ENCODE measurements at regions not wholly inside any gene's neighbourhood (a gene's known extent, or its start where the extent isn't known, plus 50 kb on each side); places are given as distances from the start of the nearest gene placed in this dataset.
"Not testable (repeated sequence)": the region's sequence is repeated elsewhere in the genome, so short reads cannot be mapped to it uniquely, and the experiment has no call there.

GRCh38 chrX:43450355-43450754 is 205.7 kb upstream of the MAOA start:
- no peaks in the 10 kb centered on the region for H3F3A ChIP-seq (ENCODE audit: low read depth)
- no peaks in the 10 kb centered on the region for H3K79me2 ChIP-seq (ENCODE audit: insufficient read depth, low read length)
- no peak overlapping the region for H3K4me2 ChIP-seq (ENCODE audit: low read depth, low read length, poor library complexity, severe bottlenecking)
- no peaks in the 10 kb centered on the region for H4K20me1 ChIP-seq (ENCODE audit: insufficient read depth, low read length, poor library complexity, severe bottlenecking)
- H2AFZ ChIP-seq (ENCODE audit: low read length), result no peak overlapping the region
- H3K27me3 ChIP-seq (ENCODE audit: insufficient read depth, low read length, poor library complexity, severe bottlenecking), result no peaks in the 10 kb centered on the region
- no peaks in the 10 kb centered on the region for H3K36me3 ChIP-seq (ENCODE audit: insufficient read depth, low read length)
- TF ChIP-seq EZH2phosphoT487 (IDR thresholded peaks at IDR 0.05; ENCODE audit: borderline replicate concordance), result no peak
- TF ChIP-seq, protein P1, sequence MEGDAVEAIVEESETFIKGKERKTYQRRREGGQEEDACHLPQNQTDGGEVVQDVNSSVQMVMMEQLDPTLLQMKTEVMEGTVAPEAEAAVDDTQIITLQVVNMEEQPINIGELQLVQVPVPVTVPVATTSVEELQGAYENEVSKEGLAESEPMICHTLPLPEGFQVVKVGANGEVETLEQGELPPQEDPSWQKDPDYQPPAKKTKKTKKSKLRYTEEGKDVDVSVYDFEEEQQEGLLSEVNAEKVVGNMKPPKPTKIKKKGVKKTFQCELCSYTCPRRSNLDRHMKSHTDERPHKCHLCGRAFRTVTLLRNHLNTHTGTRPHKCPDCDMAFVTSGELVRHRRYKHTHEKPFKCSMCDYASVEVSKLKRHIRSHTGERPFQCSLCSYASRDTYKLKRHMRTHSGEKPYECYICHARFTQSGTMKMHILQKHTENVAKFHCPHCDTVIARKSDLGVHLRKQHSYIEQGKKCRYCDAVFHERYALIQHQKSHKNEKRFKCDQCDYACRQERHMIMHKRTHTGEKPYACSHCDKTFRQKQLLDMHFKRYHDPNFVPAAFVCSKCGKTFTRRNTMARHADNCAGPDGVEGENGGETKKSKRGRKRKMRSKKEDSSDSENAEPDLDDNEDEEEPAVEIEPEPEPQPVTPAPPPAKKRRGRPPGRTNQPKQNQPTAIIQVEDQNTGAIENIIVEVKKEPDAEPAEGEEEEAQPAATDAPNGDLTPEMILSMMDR (conservative IDR thresholded peaks at IDR 0.05; ENCODE audit: low read length), result no peak
- H3K9me2 ChIP-seq (replicated peaks; ENCODE audit: low read depth, low read length), result no peaks in the 10 kb centered on the region
- no peak overlapping the region for H3K4me3 ChIP-seq (ENCODE audit: low read length, poor library complexity, severe bottlenecking)
- H3K9ac ChIP-seq (ENCODE audit: low read depth, low read length, poor library complexity, severe bottlenecking), result no peak overlapping the region
- H3K9me3 ChIP-seq (ENCODE audit: insufficient read depth, low read depth, low read length), result no peaks in the 10 kb centered on the region
- no peaks in the 10 kb centered on the region for H3K4me1 ChIP-seq (ENCODE audit: insufficient read depth, low read length, poor library complexity, severe bottlenecking)

DNA sequence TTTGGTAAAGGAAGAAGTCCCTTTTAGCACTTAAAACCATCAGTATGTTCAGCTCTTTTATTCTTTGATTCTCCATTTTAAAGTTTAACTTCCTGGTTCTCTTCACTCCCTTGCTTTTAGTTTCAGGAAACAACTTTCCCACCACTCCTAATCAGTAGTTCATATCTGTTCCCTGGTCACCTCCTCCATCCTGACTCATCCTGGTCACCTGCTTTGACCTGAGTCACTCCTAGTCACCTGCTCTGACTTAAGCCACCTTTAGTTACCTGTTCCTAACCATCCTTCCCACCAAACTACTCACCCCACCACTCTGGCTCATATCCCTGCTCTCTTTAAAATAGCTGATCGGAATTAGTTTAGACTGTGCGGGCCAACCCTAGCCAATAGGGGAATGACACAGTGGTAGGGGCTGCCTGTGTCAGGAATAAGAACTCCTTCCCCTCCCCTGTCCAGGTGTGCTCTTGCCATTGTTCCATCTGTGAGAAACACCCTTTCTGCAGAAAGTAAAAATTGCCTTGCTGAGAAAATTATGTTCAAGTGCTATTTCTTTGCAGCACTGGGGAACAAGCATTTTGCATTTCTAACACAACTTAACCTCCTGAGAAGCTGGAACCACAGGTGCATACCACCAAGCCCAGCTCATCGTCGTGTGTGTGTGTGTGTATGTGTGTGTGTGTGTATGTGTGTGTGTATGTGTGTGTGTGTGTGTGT is 204.0 kb upstream of the MAOA start:
- H3K79me2 ChIP-seq (ENCODE audit: insufficient read depth, low read length); H3K4me2 ChIP-seq (ENCODE audit: low read depth, low read length, poor library complexity, severe bottlenecking); H3K9ac ChIP-seq (ENCODE audit: low read depth, low read length, poor library complexity, severe bottlenecking); H4K20me1 ChIP-seq (ENCODE audit: insufficient read depth, low read length, poor library complexity, severe bottlenecking); H3K4me3 ChIP-seq (ENCODE audit: low read length, poor library complexity, severe bottlenecking); H3K4me1 ChIP-seq (ENCODE audit: insufficient read depth, low read length, poor library complexity, severe bottlenecking); H2AFZ ChIP-seq (ENCODE audit: low read length); H3K36me3 ChIP-seq (ENCODE audit: insufficient read depth, low read length); H3K9me3 ChIP-seq (ENCODE audit: insufficient read depth, low read depth, low read length); H3K27me3 ChIP-seq (ENCODE audit: insufficient read depth, low read length, poor library complexity, severe bottlenecking); H3F3A ChIP-seq (ENCODE audit: low read depth); H3K9me2 ChIP-seq (replicated peaks; ENCODE audit: low read depth, low read length): not testable (repeated sequence)

- H3K9me3 ChIP-seq (ENCODE audit: insufficient read depth, low read depth, low read length), result no peaks in the 10 kb centered on the region
- H3K4me1 ChIP-seq (ENCODE audit: insufficient read depth, low read length, poor library complexity, severe bottlenecking), result no peaks in the 10 kb centered on the region
- H3K9me2 ChIP-seq (replicated peaks; ENCODE audit: low read depth, low read length), result no peaks in the 10 kb centered on the region
- H3K36me3 ChIP-seq (ENCODE audit: insufficient read depth, low read length), result no peaks in the 10 kb centered on the region
- H3K79me2 ChIP-seq (ENCODE audit: insufficient read depth, low read length), result no peaks in the 10 kb centered on the region
- H3K4me3 ChIP-seq (ENCODE audit: low read length, poor library complexity, severe bottlenecking), result no peak overlapping the region
- H4K20me1 ChIP-seq (ENCODE audit: insufficient read depth, low read length, poor library complexity, severe bottlenecking), result no peaks in the 10 kb centered on the region
- no peaks in the 10 kb centered on the region for H3K27me3 ChIP-seq (ENCODE audit: insufficient read depth, low read length, poor library complexity, severe bottlenecking)
- H3F3A ChIP-seq (ENCODE audit: low read depth), result no peaks in the 10 kb centered on the region
- H3K4me2 ChIP-seq (ENCODE audit: low read depth, low read length, poor library complexity, severe bottlenecking), result no peak overlapping the region
- H3K9ac ChIP-seq (ENCODE audit: low read depth, low read length, poor library complexity, severe bottlenecking), result no peak overlapping the region
- H2AFZ ChIP-seq (ENCODE audit: low read length), result no peak overlapping the region
- TF ChIP-seq, protein P1 (conservative IDR thresholded peaks at IDR 0.05; ENCODE audit: low read length), result no peak
- TF ChIP-seq EZH2phosphoT487 (IDR thresholded peaks at IDR 0.05; ENCODE audit: borderline replicate concordance), result no peak
Measured at GRCh38 chrX:43456063-43456462, 200.0 kb upstream of the MAOA start.

- Histone ChIP-seq H3K4me2 (ENCODE audit: low read depth, low read length, poor library complexity, severe bottlenecking) (no peak overlapping the region), H3F3A (ENCODE audit: low read depth) (no peaks in the 10 kb centered on the region), H3K4me1 (ENCODE audit: insufficient read depth, low read length, poor library complexity, severe bottlenecking) (no peaks in the 10 kb centered on the region), H2AFZ (ENCODE audit: low read length) (no peak overlapping the region), H3K79me2 (ENCODE audit: insufficient read depth, low read length) (no peaks in the 10 kb centered on the region), H3K27me3 (ENCODE audit: insufficient read depth, low read length, poor library complexity, severe bottlenecking) (no peaks in the 10 kb centered on the region), H3K4me3 (ENCODE audit: low read length, poor library complexity, severe bottlenecking) (no peak overlapping the region), H3K9me3 (ENCODE audit: insufficient read depth, low read depth, low read length) (no peaks in the 10 kb centered on the region), H3K9ac (ENCODE audit: low read depth, low read length, poor library complexity, severe bottlenecking) (no peak overlapping the region), H3K9me2 (replicated peaks; ENCODE audit: low read depth, low read length) (no peaks in the 10 kb centered on the region), H4K20me1 (ENCODE audit: insufficient read depth, low read length, poor library complexity, severe bottlenecking) (no peaks in the 10 kb centered on the region), H3K36me3 (ENCODE audit: insufficient read depth, low read length) (no peaks in the 10 kb centered on the region)
- TF ChIP-seq, protein P1 (conservative IDR thresholded peaks at IDR 0.05; ENCODE audit: low read length), result no peak
- TF ChIP-seq EZH2phosphoT487 (IDR thresholded peaks at IDR 0.05; ENCODE audit: borderline replicate concordance), result no peak
Measured at GRCh38 chrX:43456906-43457305, 199.2 kb upstream of the MAOA start.
